K562 (cell line): ENCODE measurements at regions not wholly inside any gene's neighbourhood (a gene's known extent, or its start where the extent isn't known, plus 50 kb on each side); places are given as distances from the start of the nearest gene placed in this dataset.

Experiments used
- ATAC-seq: fragments of 200-7000 bp; cut with Tn5 transposase; 3 replicates; pipeline ENCODE4 v1.9.1; 2020; ENCODE audit warnings: moderate library complexity
- BruUV-seq: library from RNA; stranded (reverse); fragments of 400-500 nt; replicated peaks from 2 replicates; lab custom pipeline; 2021; lab: Mats Ljungman, UMichigan
- CTCF ChIA-PET: fragments of 300-600 bp; formaldehyde crosslinking; extraction: SDS; loops from one replicate; lab custom pipeline; 2021; ENCODE audit warnings: low intra/inter-chr PET ratio; lab: Yijun Ruan, JAX
- POLR2A ChIA-PET: fragments of 300-600, 350-650 bp; sonication (Branson Sonifier 250); formaldehyde crosslinking; extraction: SDS; loops from one replicate; lab custom pipeline; 2021; ENCODE audit warnings: antibody characterized with exemption, inconsistent platforms; lab: Yijun Ruan, JAX
- DNase-seq, 4 experiments: peaks; one replicate each; pipeline versions ENCODE4 v3.0.0 to v3.0.0-alpha.2; 2011 to 2018; ENCODE audit warnings: low spot score in 3 of 4, mixed read lengths in 3 of 4; ENCODE audit errors: extremely low read depth in 1 of 4
- FAIRE-seq: peaks from 2 replicates; lab custom pipeline; 2011; peaks lifted over from hg19 to GRCh38; lab: Jason Lieb, UNC
- H2AFZ ChIP-seq: 2 replicates; pipeline ENCODE4 v1.6.0; 2011; ENCODE audit warnings: low read depth, low read length, control low read depth, inconsistent platforms
- H3K27ac ChIP-seq: fragments of 200-600 bp; 3 replicates; pipeline ENCODE4 v1.8.0; 2011; ENCODE audit warnings: low read depth, mild to moderate bottlenecking, control low read depth, inconsistent platforms, low read length, moderate library complexity, mixed read lengths; ENCODE audit errors: extremely low read depth
- H3K27me3 ChIP-seq, 2 experiments: fragments of 300-600 bp in 1 of 2; 2 replicates in 1 of 2; 3 replicates in 1 of 2; pipeline versions ENCODE4 v1.6.0 to v1.8.0; 2011; ENCODE audit warnings: inconsistent platforms in 2 of 2, low read length in 2 of 2, mild to moderate bottlenecking in 1 of 2, mixed read lengths in 1 of 2, moderate library complexity in 1 of 2; ENCODE audit not compliant: control insufficient read depth in 2 of 2, insufficient read depth in 2 of 2
- H3K36me3 ChIP-seq: fragments of 300-600 bp; 3 replicates; pipeline ENCODE4 v1.8.0; 2011; ENCODE audit warnings: mild to moderate bottlenecking, low read length, inconsistent platforms; ENCODE audit not compliant: control insufficient read depth, insufficient read depth
- H3K4me1 ChIP-seq, 2 experiments: fragments of 200-600 bp in 1 of 2; replicated peaks in 1 of 2; 2 replicates in 1 of 2; 3 replicates in 1 of 2; pipeline versions ENCODE4 v1.5.1 to v1.8.0; 2011; ENCODE audit warnings: inconsistent platforms in 2 of 2, low read length in 2 of 2, mild to moderate bottlenecking in 1 of 2, mixed read lengths in 1 of 2, moderate library complexity in 1 of 2; ENCODE audit not compliant: control insufficient read depth in 2 of 2, insufficient read depth in 2 of 2
- H3K4me2 ChIP-seq: 2 replicates; pipeline ENCODE4 v1.6.1; 2011; ENCODE audit warnings: low read length, control low read depth, inconsistent platforms, mixed read lengths; ENCODE audit not compliant: insufficient read depth
- H3K4me3 ChIP-seq: fragments of 200-600 bp; sonication (generic), shearing (Covaris generic); 2 replicates; pipeline ENCODE4 v1.5.1; 2016; ENCODE audit warnings: control low read depth, inconsistent platforms
- H3K79me2 ChIP-seq: fragments of 200-600 bp; 3 replicates; pipeline ENCODE4 v1.8.0; 2011; ENCODE audit warnings: low read length, inconsistent platforms; ENCODE audit not compliant: control insufficient read depth, insufficient read depth
- H3K9ac ChIP-seq, 2 experiments: 2 replicates each; pipeline versions ENCODE4 v1.6.0 to v1.6.1; 2011; ENCODE audit warnings: low read depth in 2 of 2, low read length in 2 of 2, control low read depth in 1 of 2, inconsistent platforms in 1 of 2, mild to moderate bottlenecking in 1 of 2, mixed read lengths in 1 of 2; ENCODE audit not compliant: insufficient read depth in 1 of 2
- H3K9me1 ChIP-seq: one replicate; pipeline ENCODE4 v1.6.0; 2011; ENCODE audit warnings: inconsistent platforms, mild to moderate bottlenecking, low read length, moderate library complexity; ENCODE audit not compliant: control insufficient read depth, insufficient read depth
- H3K9me3 ChIP-seq: replicated peaks from 2 replicates; pipeline ENCODE4 v1.5.1; 2011; ENCODE audit warnings: low read depth, low read length, inconsistent platforms; ENCODE audit not compliant: control insufficient read depth, insufficient read depth
- H4K20me1 ChIP-seq: replicated peaks from 2 replicates; pipeline ENCODE4 v1.6.1; 2011; ENCODE audit warnings: low read length, inconsistent platforms, mixed read lengths; ENCODE audit not compliant: control insufficient read depth, insufficient read depth
- CBFA2T3 ChIP-seq: fragments of 450-650 bp; IDR thresholded peaks from 2 replicates; pipeline ENCODE4 v1.6.1; 2017
- CREM ChIP-seq: IDR thresholded peaks from 2 replicates; pipeline ENCODE4 v1.6.1; 2014; ENCODE audit warnings: antibody characterized with exemption, low read depth
- EP300 ChIP-seq: IDR thresholded peaks from 2 replicates; pipeline ENCODE4 v1.6.1; 2012; ENCODE audit warnings: low read length, improper control_type of control experiment
- IFI16 ChIP-seq: fragments of 250-450 bp; sonication (Bioruptor Pico); IDR thresholded peaks from 2 replicates; pipeline ENCODE4 v2.1.2; 2022; ENCODE audit warnings: mild to moderate bottlenecking, inconsistent platforms
- SIN3A ChIP-seq, 2 experiments: fragments of 150-350 bp in 1 of 2; IDR thresholded peaks; 2 replicates each; pipeline ENCODE4 v1.6.1; 2011 to 2016; ENCODE audit warnings: borderline replicate concordance in 2 of 2, low read depth in 2 of 2, low read length in 2 of 2, mild to moderate bottlenecking in 2 of 2, moderate library complexity in 2 of 2; ENCODE audit not compliant: control insufficient read depth in 1 of 2
- SRSF1 ChIP-seq: fragments of 200-400 bp; formaldehyde crosslinking; IDR thresholded peaks from 2 replicates; pipeline ENCODE4 v1.6.1; 2017; ENCODE audit warnings: mild to moderate bottlenecking, low read depth, low read length, moderate library complexity
- TCFL5 ChIP-seq: fragments of 250-450 bp; sonication (Bioruptor Pico); conservative IDR thresholded peaks from 2 replicates; pipeline ENCODE4 v1.6.1; 2021; ENCODE audit warnings: mild to moderate bottlenecking, moderate library complexity, matching md5 sums
- ZNF282 ChIP-seq: sonication (generic); formaldehyde crosslinking; IDR thresholded peaks from 2 replicates; pipeline ENCODE4 v1.8.1; 2023; ENCODE audit warnings: missing genetic modification reagents
- ZNF431 ChIP-seq: sonication (generic); formaldehyde crosslinking; IDR thresholded peaks from 2 replicates; pipeline ENCODE4 v1.8.0; 2022; ENCODE audit warnings: mild to moderate bottlenecking, missing genetic modification reagents
- ZNF76 ChIP-seq: fragments of 250-450 bp; sonication (Bioruptor Pico); IDR thresholded peaks from 2 replicates; pipeline ENCODE4 v1.4.0; 2020; ENCODE audit warnings: mild to moderate bottlenecking, moderate library complexity, borderline replicate concordance
- WGBS: fragments of 100-300 bp; shearing (Covaris generic); methylation state at CpG from one replicate; pipeline ENCODE4 v1.1.6; 2016; ENCODE audit warnings: low coverage, mixed read lengths; ENCODE audit not compliant: insufficient coverage; ENCODE audit errors: missing lambda C conversion rate; 5-methylcytosine and 5-hydroxymethylcytosine counted together
- in situ Hi-C: fragments of 300-500 bp; cut with MboI; formaldehyde crosslinking; loops from 4 replicates; pipeline ENCODE4 v1.15.0; 2018; ENCODE audit warnings: inconsistent platforms, mixed read lengths
- intact Hi-C: fragments of 100-400 bp; cut with micrococcal nuclease; formaldehyde crosslinking; loops from 2 replicates; pipeline ENCODE4 v1.14.2; 2022

- in situ Hi-C loops (no loop called here), intact Hi-C loops (no loop called here)
- H3K36me3 ChIP-seq, result no peaks in the 10 kb centered on the region
- no peak overlapping the region for H2AFZ ChIP-seq
- no peaks in the 10 kb centered on the region for H3K27me3 ChIP-seq
- CTCF ChIA-PET, result interaction anchor here (0.7 kb wide), 1 partner anchor 165 kb away, joined by 3 read pairs; no protein-coding TSS in a partner anchor
- H3K27ac ChIP-seq, result no peak overlapping the region
- no peaks in the 10 kb centered on the region for H3K9me1 ChIP-seq
- H3K9me3 ChIP-seq, result no peaks in the 10 kb centered on the region
- TF ChIP-seq CREM (no peak), ZNF431 (CRISPR knock-in tag) (no peak), IFI16 (CRISPR knock-in tag) (no peak), EP300 (no peak), ZNF282 (CRISPR knock-in tag) (no peak), ZNF76 (CRISPR knock-in tag) (no peak), SRSF1 (no peak), TCFL5 (CRISPR knock-in tag) (no peak), CBFA2T3 (no peak), SIN3A (IDR thresholded peaks at IDR 0.05; ENCODE audit: borderline replicate concordance in 2 of 2, control insufficient read depth in 1 of 2, low read depth in 2 of 2, low read length in 2 of 2) (no peak)
- DNase-seq, result no peak
- H3K4me2 ChIP-seq, result no peak overlapping the region
- no peaks in the 10 kb centered on the region for H3K79me2 ChIP-seq
- WGBS, result 1% methylated on average over 3 of the region's 3 CpGs
- no peaks in the 10 kb centered on the region for H4K20me1 ChIP-seq
- no TSS peak for BruUV-seq
- POLR2A ChIA-PET, result interaction anchor here (0.6 kb wide), 2 partner anchors 14 to 355 kb away, joined by 3 read pairs; no protein-coding TSS in a partner anchor
- no peaks in the 10 kb centered on the region for H3K4me1 ChIP-seq
- no peak overlapping the region for H3K9ac ChIP-seq
- no peak overlapping the region for H3K4me3 ChIP-seq
- no peak for ATAC-seq
- no peak for FAIRE-seq
Observed at GRCh38 chr1:181264821-181265220, 176.3 kb downstream of the IER5 start.
